ENCODE measurements at regions not wholly inside any gene's neighbourhood (a gene's known extent, or its start where the extent isn't known, plus 50 kb on each side); places are given as distances from the start of the nearest gene placed in this dataset.

- TF ChIP-seq CTCF (IDR thresholded peaks at IDR 0.05) (no peak), POLR2A (IDR thresholded peaks at IDR 0.05) (no peak)
- Histone ChIP-seq H3K36me3 (replicated peaks in 1 of 2; ENCODE audit: insufficient read depth in 1 of 2, low read depth in 2 of 2) (no peaks in the 10 kb centered on the region), H3K27me3 (no peaks in the 10 kb centered on the region), H3K4me3 (no peak overlapping the region), H3K4me1 (no peaks in the 10 kb centered on the region), H3K9me3 (no peaks in the 10 kb centered on the region), H3K27ac (no peak overlapping the region)
- WGBS, 2 donors = 76 to 82% methylated on average over 3 to 9 of the region's 9 CpGs
- DNase-seq (no peak), ATAC-seq (no peak)
- intact Hi-C loops (cut with DNase I) = loop anchor here (10.0 kb wide), 1 partner anchor 63 kb away; no protein-coding TSS in a partner anchor
Measured at GRCh38 chr9:92171822-92172221, 56.6 kb upstream of the SPTLC1 start.

- 55 to 60% methylated on average over 2 to 3 of the region's 3 CpGs for WGBS, 2 donors
- no peak for ATAC-seq
- Histone ChIP-seq H3K4me1 (no peaks in the 10 kb centered on the region), H3K27me3 (no peaks in the 10 kb centered on the region), H3K4me3 (no peak overlapping the region), H3K36me3 (replicated peaks in 1 of 2; ENCODE audit: insufficient read depth in 1 of 2, low read depth in 2 of 2) (no peaks in the 10 kb centered on the region), H3K27ac (no peak overlapping the region), H3K9me3 (no peaks in the 10 kb centered on the region)
- DNase-seq = no peak
- intact Hi-C loops (cut with DNase I) = loop anchor here (10.0 kb wide), 1 partner anchor 64 kb away; no protein-coding TSS in a partner anchor
- TF ChIP-seq POLR2A (IDR thresholded peaks at IDR 0.05) (no peak), CTCF (IDR thresholded peaks at IDR 0.05) (no peak)
Measured at GRCh38 chr9:92171281-92171680, 56.1 kb upstream of the SPTLC1 start.

- H3K36me3 ChIP-seq (replicated peaks in 1 of 2; ENCODE audit: insufficient read depth in 1 of 2, low read depth in 2 of 2) = no peaks in the 10 kb centered on the region
- no peaks in the 10 kb centered on the region for H3K27me3 ChIP-seq
- H3K4me3 ChIP-seq = no peak overlapping the region
- H3K27ac ChIP-seq = no peak overlapping the region
- TF ChIP-seq POLR2A (IDR thresholded peaks at IDR 0.05) = no peak
- H3K4me1 ChIP-seq = no peaks in the 10 kb centered on the region
- ATAC-seq (no peak), DNase-seq (no peak)
- intact Hi-C loops (cut with DNase I) = loop anchor here (10.0 kb wide), 1 partner anchor 64 kb away; no protein-coding TSS in a partner anchor
- H3K9me3 ChIP-seq = no peaks in the 10 kb centered on the region
- WGBS, 2 donors = 37 to 49% methylated on average over 9 of the region's 9 CpGs
Measured at GRCh38 chr9:92170848-92171247, 55.6 kb upstream of the SPTLC1 start.

- ATAC-seq = no peak
Measured at GRCh38 chr9:92165484-92165883, 50.3 kb upstream of the SPTLC1 start.

More at GRCh38 chr9:92165484-92165883, 50.3 kb upstream of the SPTLC1 start:
- no peak overlapping the region for H3K27ac ChIP-seq
- no peak overlapping the region for H3K4me3 ChIP-seq
- DNase-seq = no peak
- no peaks in the 10 kb centered on the region for H3K36me3 ChIP-seq (replicated peaks in 1 of 2; ENCODE audit: insufficient read depth in 1 of 2, low read depth in 2 of 2)
- WGBS, 2 donors = 50 to 53% methylated on average over 2 of the region's 2 CpGs
- no peaks in the 10 kb centered on the region for H3K27me3 ChIP-seq
- H3K4me1 ChIP-seq = no peaks in the 10 kb centered on the region
- TF ChIP-seq POLR2A (IDR thresholded peaks at IDR 0.05) (no peak), CTCF (IDR thresholded peaks at IDR 0.05) (no peak)
- H3K9me3 ChIP-seq = no peaks in the 10 kb centered on the region
- intact Hi-C loops (cut with DNase I) = no loop called here
